Epithelial cell of esophagus (primary cell): ENCODE measurements at regions not wholly inside any gene's neighbourhood (a gene's known extent, or its start where the extent isn't known, plus 50 kb on each side); places are given as distances from the start of the nearest gene placed in this dataset.
"Not testable (repeated sequence)": the region's sequence is repeated elsewhere in the genome, so short reads cannot be mapped to it uniquely, and the experiment has no call there.

Experiments
- DNase-seq: peaks from one replicate; pipeline ENCODE4 v3.0.0; 2010; ENCODE audit warnings: low read depth
- H3K4me3 ChIP-seq: 2 replicates; pipeline ENCODE4 v1.5.1; 2011; ENCODE audit warnings: mild to moderate bottlenecking, low read length, control low read depth
- TF ChIP-seq, protein P1 (sequence below): IDR thresholded peaks from 2 replicates; pipeline ENCODE4 v1.5.1; 2011; ENCODE audit warnings: low read depth, mild to moderate bottlenecking, low read length, control low read depth, inconsistent platforms; ENCODE audit not compliant: insufficient read depth; ENCODE audit errors: missing control alignments

DNA sequence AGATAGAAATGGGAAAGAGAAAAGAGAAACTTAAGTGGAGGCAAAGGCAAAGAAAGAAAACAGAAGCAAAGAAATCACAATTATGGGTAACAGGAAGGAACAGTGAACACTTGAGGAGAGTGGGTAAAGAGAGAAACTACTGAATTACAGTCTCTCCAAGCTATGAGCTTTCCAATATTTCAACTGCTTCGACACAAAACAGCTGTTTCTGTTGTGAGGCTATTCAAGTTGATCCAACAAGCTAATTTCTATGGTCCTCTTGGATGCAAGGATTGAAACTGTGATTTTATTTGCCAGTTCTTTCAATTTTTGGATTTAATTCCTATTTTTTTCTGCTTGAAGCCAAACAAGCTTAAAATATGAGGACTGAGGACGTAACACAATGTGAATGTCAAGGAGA, 80.5 kb upstream of the ADGRA3 start:
- TF ChIP-seq, protein P1, sequence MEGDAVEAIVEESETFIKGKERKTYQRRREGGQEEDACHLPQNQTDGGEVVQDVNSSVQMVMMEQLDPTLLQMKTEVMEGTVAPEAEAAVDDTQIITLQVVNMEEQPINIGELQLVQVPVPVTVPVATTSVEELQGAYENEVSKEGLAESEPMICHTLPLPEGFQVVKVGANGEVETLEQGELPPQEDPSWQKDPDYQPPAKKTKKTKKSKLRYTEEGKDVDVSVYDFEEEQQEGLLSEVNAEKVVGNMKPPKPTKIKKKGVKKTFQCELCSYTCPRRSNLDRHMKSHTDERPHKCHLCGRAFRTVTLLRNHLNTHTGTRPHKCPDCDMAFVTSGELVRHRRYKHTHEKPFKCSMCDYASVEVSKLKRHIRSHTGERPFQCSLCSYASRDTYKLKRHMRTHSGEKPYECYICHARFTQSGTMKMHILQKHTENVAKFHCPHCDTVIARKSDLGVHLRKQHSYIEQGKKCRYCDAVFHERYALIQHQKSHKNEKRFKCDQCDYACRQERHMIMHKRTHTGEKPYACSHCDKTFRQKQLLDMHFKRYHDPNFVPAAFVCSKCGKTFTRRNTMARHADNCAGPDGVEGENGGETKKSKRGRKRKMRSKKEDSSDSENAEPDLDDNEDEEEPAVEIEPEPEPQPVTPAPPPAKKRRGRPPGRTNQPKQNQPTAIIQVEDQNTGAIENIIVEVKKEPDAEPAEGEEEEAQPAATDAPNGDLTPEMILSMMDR, result no peak
- DNase-seq, result no peak
- H3K4me3 ChIP-seq, result no peak overlapping the region

DNA sequence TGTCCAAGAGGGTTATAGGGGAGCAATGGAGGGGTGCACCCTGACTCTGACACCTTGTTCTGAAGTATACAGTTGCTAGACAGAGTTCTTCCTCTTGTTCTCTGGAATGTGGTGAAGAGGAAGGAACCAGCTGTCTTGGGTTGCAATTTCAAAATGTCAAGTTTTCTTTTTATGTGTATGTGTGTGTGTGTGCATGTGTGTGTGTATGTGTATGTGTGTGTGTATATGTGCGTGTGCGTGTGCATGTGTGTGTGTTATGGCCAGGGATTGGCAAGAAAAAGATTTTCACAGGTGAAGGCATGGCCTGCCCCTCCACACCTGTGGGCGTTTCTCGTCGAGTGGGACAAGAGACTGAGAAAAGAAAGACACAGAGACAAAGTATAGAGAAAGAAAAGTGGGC, 81.6 kb upstream of the ADGRA3 start:
- TF ChIP-seq, protein P1, result no peak
- DNase-seq, result no peak
- no peak overlapping the region for H3K4me3 ChIP-seq

DNA sequence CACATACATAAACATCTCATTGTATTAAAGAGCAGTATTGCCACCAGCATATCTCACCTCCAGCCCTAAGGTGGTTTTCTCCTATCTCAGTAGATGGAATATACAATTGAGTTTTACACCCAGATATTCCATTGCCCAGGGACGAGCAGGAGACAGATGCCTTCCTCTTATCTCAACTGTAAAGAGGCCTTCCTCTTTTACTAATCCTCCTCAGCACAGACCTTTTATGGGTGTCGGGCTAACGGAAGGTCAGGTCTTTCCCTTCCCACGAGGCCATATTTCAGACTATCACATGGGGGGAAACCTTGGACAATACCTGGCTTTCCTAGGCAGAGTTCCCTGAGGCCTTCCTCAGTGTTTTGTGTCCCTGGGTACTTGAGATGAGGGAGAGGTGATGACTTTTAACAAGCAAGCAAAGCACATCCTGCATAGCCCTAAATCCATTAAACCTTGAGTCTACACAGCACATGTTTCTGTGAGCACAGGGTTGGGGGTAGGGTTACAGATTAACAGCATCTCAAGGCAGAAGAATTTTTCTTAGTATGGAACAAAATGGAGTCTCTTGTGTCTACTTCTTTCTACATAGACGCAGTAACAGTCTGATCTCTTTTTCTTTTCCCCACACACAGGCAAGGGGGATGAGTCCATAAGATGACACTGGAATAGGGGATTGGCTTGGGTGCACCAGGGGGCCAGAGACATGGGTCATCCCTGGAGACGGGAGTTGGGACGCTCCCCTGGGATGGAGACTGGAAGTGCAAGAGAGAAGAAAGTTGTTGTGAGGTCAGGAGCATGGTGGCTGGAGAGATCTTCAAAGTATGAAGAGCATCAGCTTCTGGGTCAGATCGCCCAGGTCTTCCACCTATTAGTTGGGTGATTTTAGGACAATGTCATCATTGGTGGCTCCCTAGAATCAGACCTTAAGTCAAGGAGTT, 82.5 kb upstream of the ADGRA3 start:
- not testable (repeated sequence) for H3K4me3 ChIP-seq, DNase-seq

DNA sequence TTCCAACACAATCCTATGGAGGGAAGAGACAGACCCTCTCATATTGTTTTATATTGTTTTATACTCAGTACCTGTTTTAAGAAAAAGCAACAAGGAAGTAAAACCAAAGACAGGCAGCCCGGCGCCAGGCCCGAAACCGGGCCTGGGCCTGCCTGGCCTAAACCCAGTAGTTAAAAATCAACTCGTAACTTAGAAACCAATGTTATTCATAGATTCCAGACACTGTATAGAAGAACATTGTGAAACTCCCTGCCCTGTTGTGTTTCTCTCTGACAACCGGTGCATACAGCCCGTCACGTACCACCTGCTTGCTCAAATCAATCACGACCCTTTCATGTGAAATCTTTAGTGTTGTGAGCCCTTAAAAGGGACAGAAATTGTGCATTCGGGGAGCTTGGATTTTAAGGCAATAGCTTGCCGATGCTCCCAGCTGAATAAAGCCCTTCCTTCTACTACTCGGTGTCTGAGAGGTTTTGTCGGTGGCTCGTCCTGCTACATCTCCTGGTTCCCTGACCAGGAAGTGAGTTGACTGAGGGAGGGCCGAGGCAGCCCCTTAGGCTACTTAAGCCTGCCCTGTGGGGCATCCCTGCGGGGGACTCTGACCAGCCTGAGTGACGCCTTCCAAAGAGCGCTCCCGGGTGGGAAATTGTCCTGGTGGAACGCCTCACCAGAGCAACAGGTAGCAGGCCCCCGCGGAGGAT, 83.5 kb upstream of the ADGRA3 start:
- not testable (repeated sequence) for H3K4me3 ChIP-seq, DNase-seq

DNA sequence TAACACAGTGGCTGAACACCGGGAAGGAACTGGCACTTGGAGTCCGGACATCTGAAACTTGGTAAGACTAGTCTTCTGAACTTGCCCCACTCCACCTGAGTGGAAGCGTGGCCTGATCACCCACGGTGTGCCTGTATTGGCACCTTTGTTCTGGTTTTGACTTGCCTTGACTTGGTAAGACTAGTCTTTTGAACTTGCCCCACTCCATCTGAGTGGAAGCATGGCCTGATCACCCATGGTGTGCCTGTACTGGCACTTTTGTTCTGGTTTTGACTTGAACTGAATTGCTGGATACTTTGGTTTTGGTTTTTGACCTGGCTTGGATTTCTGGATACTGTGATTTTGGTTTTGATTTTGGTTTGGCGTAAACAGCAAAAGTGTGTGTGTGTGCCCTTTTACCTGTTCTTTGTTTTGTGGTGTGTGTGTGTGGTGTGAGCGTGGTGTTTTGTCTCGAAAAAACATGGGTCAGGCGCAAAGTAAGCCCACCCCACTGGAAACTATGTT, 84.1 kb upstream of the ADGRA3 start:
- H3K4me3 ChIP-seq, DNase-seq: not testable (repeated sequence)

DNA sequence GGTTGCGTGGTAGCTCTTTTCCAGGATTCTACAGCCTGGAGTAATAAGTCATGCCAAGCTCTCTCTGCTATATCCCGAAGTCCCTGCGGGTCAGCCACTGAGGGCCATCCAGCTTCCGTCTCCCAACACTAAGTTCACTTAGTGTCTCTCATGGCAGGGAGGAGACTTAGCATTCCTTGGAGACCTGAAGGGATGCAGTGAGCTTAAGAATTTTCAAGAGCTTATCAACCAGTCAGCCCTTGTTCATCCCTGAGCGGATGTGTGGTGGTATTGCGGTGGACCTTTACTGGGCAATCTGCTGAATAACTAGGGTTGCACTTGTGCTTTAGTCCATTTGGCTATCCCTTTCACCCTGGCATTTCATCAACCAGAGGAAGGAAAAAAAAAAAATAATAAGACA, 85.8 kb upstream of the ADGRA3 start:
- DNase-seq, H3K4me3 ChIP-seq: not testable (repeated sequence)

DNA sequence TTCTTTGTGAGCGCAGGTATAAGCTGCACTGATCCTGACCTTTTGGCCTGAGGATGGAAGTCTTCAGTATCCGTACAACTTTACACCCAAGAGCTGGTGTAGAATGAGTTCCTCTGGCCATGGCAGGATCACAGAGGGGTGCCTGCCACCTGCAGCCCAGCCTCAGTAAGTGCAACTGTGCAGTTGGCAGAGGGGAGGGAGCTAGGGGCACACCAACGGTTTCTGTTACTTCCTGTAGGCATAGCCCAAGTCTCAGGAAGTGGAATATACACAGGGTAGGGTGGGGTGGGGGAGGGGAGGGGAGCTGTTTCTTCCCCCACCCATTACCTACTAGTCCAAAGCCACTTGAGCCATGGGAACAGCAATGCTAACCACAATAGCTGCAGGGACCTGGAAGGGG, 85.4 kb upstream of the GBA3 start:
- H3K4me3 ChIP-seq, result no peak overlapping the region
- DNase-seq, result peak; percentile 68
- TF ChIP-seq, protein P1, result peak; percentile 91

DNA sequence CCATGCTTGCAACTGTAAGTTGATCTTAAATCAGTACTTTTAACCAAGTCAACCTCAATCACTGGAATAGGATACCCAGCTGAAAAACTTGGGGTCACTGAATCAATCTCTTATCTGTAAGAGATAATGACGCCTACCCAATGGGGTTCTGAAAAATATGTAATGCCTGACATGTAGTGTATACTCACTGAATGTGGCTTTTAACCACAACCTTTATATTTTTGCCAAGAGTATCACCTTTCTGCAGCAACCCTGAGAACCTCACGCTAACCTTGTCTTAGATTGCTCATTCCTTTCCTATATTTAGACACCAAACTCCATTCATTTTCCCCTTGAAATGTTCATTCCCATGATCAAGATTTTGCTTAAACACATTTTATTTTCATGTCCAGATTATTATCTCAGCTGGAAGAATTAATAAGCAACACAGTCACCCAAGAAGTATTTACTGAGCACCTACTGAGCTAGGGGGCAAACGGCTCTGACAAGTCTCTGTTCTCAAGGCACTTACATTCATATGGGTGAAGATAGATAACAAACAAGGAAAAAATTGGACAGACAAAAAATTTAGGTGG, 82.7 kb upstream of the GBA3 start:
- not testable (repeated sequence) for DNase-seq, H3K4me3 ChIP-seq

DNA sequence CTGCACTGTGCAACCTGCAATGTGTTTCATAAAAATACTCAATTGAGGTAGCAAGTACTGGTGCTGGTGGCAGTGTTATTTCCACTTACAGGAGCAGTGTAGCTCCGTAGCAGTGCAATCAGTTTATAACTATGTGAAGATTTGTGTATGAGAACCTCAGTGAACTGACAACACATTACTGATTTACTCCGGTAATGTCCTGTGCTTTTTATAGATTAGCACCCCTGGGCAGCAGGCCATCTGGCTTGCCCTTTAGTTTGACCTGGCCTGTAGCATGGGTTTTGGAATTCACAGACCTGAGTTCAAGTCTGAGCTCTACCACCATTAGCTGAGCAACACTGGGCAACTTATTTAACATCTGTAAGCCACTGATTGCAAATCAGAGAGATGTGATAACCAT, 78.6 kb upstream of the GBA3 start:
- TF ChIP-seq, protein P1, result no peak
- DNase-seq, result no peak
- no peak overlapping the region for H3K4me3 ChIP-seq
